DOHH2 (cell line): ENCODE measurements at regions not wholly inside any gene's neighbourhood (a gene's known extent, or its start where the extent isn't known, plus 50 kb on each side); places are given as distances from the start of the nearest gene placed in this dataset.

ENCODE experiments used
- EZH2phosphoT487 ChIP-seq: fragments of 200-600 bp; sonication (generic); IDR thresholded peaks from 2 replicates; pipeline ENCODE4 v1.6.1; 2017; ENCODE audit warnings: borderline replicate concordance, mild to moderate bottlenecking, antibody characterized with exemption, low read length, moderate library complexity, mixed read lengths
- TF ChIP-seq, protein P1 (sequence below): fragments of 200-600 bp; sonication (generic); IDR thresholded peaks from one replicate; pipeline ENCODE4 v1.5.1; 2014; ENCODE audit warnings: antibody characterized with exemption, mild to moderate bottlenecking, low read depth, low read length; ENCODE audit not compliant: poor library complexity, severe bottlenecking

DNA sequence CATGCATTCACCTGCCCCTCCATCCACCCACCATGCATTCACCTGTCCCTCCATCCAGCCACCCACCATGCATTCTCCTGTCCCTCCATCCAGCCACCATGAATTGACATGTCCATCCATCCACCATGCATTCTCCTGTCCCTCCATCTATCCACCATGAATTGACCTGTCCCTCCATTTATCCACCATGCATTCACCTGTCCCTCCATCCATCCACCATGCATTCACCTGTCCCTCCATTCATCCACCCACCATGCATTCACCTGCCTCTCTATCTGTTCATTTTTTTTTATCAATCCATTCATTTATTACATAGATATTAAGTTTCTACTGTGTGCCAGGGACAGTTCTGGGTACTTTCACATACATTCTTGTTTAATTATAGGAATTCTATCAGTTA, 69.2 kb downstream of the MYCN start:
- TF ChIP-seq, protein P1, sequence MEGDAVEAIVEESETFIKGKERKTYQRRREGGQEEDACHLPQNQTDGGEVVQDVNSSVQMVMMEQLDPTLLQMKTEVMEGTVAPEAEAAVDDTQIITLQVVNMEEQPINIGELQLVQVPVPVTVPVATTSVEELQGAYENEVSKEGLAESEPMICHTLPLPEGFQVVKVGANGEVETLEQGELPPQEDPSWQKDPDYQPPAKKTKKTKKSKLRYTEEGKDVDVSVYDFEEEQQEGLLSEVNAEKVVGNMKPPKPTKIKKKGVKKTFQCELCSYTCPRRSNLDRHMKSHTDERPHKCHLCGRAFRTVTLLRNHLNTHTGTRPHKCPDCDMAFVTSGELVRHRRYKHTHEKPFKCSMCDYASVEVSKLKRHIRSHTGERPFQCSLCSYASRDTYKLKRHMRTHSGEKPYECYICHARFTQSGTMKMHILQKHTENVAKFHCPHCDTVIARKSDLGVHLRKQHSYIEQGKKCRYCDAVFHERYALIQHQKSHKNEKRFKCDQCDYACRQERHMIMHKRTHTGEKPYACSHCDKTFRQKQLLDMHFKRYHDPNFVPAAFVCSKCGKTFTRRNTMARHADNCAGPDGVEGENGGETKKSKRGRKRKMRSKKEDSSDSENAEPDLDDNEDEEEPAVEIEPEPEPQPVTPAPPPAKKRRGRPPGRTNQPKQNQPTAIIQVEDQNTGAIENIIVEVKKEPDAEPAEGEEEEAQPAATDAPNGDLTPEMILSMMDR = no peak
- TF ChIP-seq EZH2phosphoT487 = no peak
